Spleen (tissue), 11 donors: ENCODE measurements at regions not wholly inside any gene's neighbourhood (a gene's known extent, or its start where the extent isn't known, plus 50 kb on each side); places are given as distances from the start of the nearest gene placed in this dataset.

Experiments
- DNase-seq: peaks from one replicate; pipeline ENCODE4 v3.0.0-alpha.2; 2020
- H3K27ac ChIP-seq, 8 donors: fragments of 200-600 bp; sonication (generic) in 7 of 8; 1 replicate in 4 of 8; 2 replicates in 4 of 8; pipeline versions ENCODE4 v1.5.0 to v1.8.0; 2016 to 2021; ENCODE audit warnings: inconsistent platforms in 4 of 8, mild to moderate bottlenecking in 4 of 8, moderate library complexity in 1 of 8
- H3K27me3 ChIP-seq, 7 donors: fragments of 200-600 bp; sonication (generic) in 6 of 7; replicated peaks in 1 of 7; 1 replicate in 4 of 7; 2 replicates in 3 of 7; pipeline versions ENCODE4 v1.5.0 to v1.8.0; 2016 to 2021; ENCODE audit warnings: inconsistent platforms in 3 of 7, mild to moderate bottlenecking in 1 of 7
- H3K36me3 ChIP-seq, 6 donors: fragments of 200-600 bp; sonication (generic) in 5 of 6; 1 replicate in 4 of 6; 2 replicates in 2 of 6; pipeline versions ENCODE4 v1.5.0 to v1.8.0; 2016 to 2021; ENCODE audit warnings: inconsistent platforms in 2 of 6
- H3K4me1 ChIP-seq, 6 donors: fragments of 200-600 bp; sonication (generic) in 5 of 6; 1 replicate in 3 of 6; 2 replicates in 3 of 6; pipeline versions ENCODE4 v1.5.0 to v1.8.0; 2016 to 2021; ENCODE audit warnings: inconsistent platforms in 3 of 6
- H3K4me3 ChIP-seq, 8 donors: fragments of 200-600 bp; sonication (generic) in 7 of 8; 1 replicate in 4 of 8; 2 replicates in 4 of 8; pipeline versions ENCODE4 v1.5.0 to v1.8.0; 2016 to 2021; ENCODE audit warnings: inconsistent platforms in 4 of 8, mild to moderate bottlenecking in 4 of 8, moderate library complexity in 2 of 8
- H3K9me3 ChIP-seq, 8 donors: fragments of 200-600 bp; sonication (generic) in 7 of 8; 1 replicate in 4 of 8; 2 replicates in 4 of 8; pipeline versions ENCODE4 v1.5.0 to v1.8.0; 2016 to 2021; ENCODE audit warnings: inconsistent platforms in 4 of 8
- POLR2A ChIP-seq, 3 donors: fragments of 450-650 bp; IDR thresholded peaks; one replicate each; pipeline ENCODE4 v1.5.1; 2017; ENCODE audit warnings: antibody characterized with exemption in 3 of 3, mild to moderate bottlenecking in 1 of 3
- POLR2AphosphoS5 ChIP-seq, 3 donors: sonication (generic); formaldehyde crosslinking; IDR thresholded peaks; one replicate each; pipeline ENCODE4 v1.5.1; 2017; ENCODE audit warnings: antibody characterized with exemption in 3 of 3
- WGBS, 5 donors: extraction: QIAGEN DNeasy Blood & Tissue Kit in 3 of 5; methylation state at CpG; one replicate each; pipeline versions ENCODE4 v1.1.5 to v1.1.7; 2013 to 2018; 5-methylcytosine and 5-hydroxymethylcytosine counted together
- intact Hi-C: fragments of 100-400 bp; cut with DNase I; formaldehyde crosslinking; loops from one replicate; pipeline ENCODE4 v1.15.0; 2023; ENCODE audit warnings: low total_unique reads
- TF ChIP-seq, protein P1 (sequence below), 11 experiments: fragments of 200-600 bp in 7 of 11; fragments of 450-650 bp in 4 of 11; sonication (generic) in 4 of 11; IDR thresholded peaks in 8 of 11; conservative IDR thresholded peaks in 3 of 11; 1 replicate in 7 of 11; 2 replicates in 4 of 11; pipeline versions ENCODE4 v1.4.0 to v1.8.0; 2016 to 2021; ENCODE audit warnings: antibody characterized with exemption in 11 of 11, inconsistent platforms in 4 of 11, mild to moderate bottlenecking in 1 of 11
- donor health status: healthy with polysubstance abuse.
- donor health status: DM: no; HTN: no; CAD: no; lungs with moderate emphysema.
- donor health status: DM: no; HTN: no; CAD: no.
- donor health status: Bipolar disorder and iron deficiency.
- donor health status: healthy.
- donor health status: DM: no; HTN: no; CAD: no.
- donor health status: DM: yes; HTN: yes; CAD: no.

DNA sequence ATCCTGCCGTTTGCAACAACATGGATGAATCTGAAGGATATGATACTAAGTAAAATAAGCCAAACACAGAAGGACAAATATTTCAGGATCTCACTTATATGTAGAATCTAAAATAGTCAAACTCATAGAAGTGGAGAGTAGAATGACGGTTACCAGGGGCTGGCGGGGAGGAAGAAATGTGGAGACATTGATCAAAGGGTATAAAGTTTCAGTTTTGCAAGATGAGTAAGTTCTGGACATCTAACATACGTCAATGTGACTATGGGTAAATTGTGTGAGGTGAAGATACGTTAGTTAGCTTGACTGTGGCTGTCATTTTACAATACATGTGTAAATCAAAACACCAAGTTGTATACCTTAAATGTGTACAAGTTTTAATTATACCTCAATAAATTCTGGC is 200.3 kb downstream of the SNX18 start:
- TF ChIP-seq, protein P1, sequence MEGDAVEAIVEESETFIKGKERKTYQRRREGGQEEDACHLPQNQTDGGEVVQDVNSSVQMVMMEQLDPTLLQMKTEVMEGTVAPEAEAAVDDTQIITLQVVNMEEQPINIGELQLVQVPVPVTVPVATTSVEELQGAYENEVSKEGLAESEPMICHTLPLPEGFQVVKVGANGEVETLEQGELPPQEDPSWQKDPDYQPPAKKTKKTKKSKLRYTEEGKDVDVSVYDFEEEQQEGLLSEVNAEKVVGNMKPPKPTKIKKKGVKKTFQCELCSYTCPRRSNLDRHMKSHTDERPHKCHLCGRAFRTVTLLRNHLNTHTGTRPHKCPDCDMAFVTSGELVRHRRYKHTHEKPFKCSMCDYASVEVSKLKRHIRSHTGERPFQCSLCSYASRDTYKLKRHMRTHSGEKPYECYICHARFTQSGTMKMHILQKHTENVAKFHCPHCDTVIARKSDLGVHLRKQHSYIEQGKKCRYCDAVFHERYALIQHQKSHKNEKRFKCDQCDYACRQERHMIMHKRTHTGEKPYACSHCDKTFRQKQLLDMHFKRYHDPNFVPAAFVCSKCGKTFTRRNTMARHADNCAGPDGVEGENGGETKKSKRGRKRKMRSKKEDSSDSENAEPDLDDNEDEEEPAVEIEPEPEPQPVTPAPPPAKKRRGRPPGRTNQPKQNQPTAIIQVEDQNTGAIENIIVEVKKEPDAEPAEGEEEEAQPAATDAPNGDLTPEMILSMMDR (IDR thresholded peaks at IDR 0.05 in 8 of 11, conservative IDR thresholded peaks at IDR 0.05 in 3 of 11) = no peak
- TF ChIP-seq POLR2A (IDR thresholded peaks at IDR 0.05) = no peak
- peaks cover 0 to 9% (median 0%) of the 10 kb centered on the region in 7 donors for H3K27me3 ChIP-seq
- H3K9me3 ChIP-seq = peaks cover 0 to 9% (median 0%) of the 10 kb centered on the region in 8 donors
- no peak overlapping the region for H3K4me3 ChIP-seq
- DNase-seq = no peak
- peaks cover 0 to 28% (median 8%) of the 10 kb centered on the region in 6 donors for H3K4me1 ChIP-seq
- H3K27ac ChIP-seq = no peak overlapping the region
- intact Hi-C loops = no loop called here
- 68 to 80% (median 78%) methylated on average over 5 of the region's 5 CpGs for WGBS, 5 donors
- H3K36me3 ChIP-seq = no peaks in the 10 kb centered on the region

DNA sequence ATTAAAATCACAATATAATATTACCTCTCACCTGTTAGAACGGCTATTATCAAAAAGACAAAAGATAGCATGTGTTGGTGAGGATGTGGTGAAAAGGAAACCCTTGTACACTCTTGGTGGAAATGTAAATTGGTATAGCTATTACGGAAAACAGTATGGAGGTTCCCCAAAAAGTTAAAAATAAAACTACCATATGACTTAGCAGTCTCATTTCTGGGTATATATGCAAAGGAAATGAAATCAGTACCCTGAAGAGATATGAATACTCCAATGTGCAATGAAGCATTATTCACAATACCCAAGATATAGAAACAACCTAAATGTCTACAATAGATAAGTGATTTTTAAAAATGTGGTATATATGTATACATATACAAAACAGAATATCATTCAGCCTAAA is 199.9 kb downstream of the SNX18 start:
- Histone ChIP-seq H3K4me3 (no peak overlapping the region), H3K36me3 (no peaks in the 10 kb centered on the region), H3K27me3 (peaks cover 0 to 13% (median 0%) of the 10 kb centered on the region in 7 donors), H3K4me1 (peaks cover 0 to 28% (median 8%) of the 10 kb centered on the region in 6 donors), H3K9me3 (peaks cover 0 to 9% (median 0%) of the 10 kb centered on the region in 8 donors), H3K27ac (no peak overlapping the region)
- TF ChIP-seq, protein P1 (IDR thresholded peaks at IDR 0.05 in 8 of 11, conservative IDR thresholded peaks at IDR 0.05 in 3 of 11) = no peak
- TF ChIP-seq POLR2A (IDR thresholded peaks at IDR 0.05) (no peak), POLR2AphosphoS5 (IDR thresholded peaks at IDR 0.05) (no peak)
- intact Hi-C loops = no loop called here
- WGBS, 5 donors = 54 to 72% (median 61%) methylated on average over 2 of the region's 2 CpGs
- DNase-seq = no peak

DNA sequence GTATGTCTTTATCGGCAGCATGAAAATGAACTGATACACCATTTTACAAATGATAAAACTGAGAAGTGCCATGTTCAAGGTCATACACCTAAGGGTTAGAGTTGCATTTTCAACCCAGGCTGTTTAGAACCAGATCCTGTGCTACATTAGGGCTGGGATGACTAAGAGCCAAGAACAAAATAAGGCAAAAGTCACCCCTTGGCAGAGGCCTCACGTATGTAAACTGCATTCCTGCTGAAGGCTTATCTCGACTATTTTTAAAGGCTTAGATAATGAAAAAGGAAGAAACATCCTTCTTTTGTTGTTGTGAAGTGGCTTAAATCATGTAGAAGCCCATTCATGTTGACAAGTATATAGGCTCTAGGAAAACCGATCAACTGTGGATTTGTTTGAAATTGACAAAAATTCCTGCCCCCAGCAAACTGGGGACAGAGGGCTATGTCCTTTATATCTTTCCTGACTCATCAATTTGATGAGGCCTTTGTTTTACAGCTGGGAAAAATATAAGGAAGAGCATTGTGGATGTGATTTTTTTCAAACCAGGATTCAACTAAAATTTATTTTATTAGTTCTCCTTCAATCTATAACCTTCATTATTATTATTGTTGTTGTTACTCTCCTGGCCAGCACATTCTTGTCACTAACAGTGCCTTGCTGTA is 196.5 kb downstream of the SNX18 start:
- intact Hi-C loops = no loop called here
- TF ChIP-seq, protein P1 (IDR thresholded peaks at IDR 0.05 in 8 of 11, conservative IDR thresholded peaks at IDR 0.05 in 3 of 11) = no peak
- no peak for TF ChIP-seq POLR2AphosphoS5 (IDR thresholded peaks at IDR 0.05)
- TF ChIP-seq POLR2A (IDR thresholded peaks at IDR 0.05) = no peak
- no peak overlapping the region for H3K4me3 ChIP-seq
- no peak overlapping the region for H3K27ac ChIP-seq
- no peaks in the 10 kb centered on the region for H3K36me3 ChIP-seq
- H3K9me3 ChIP-seq = peaks cover 0 to 9% (median 0%) of the 10 kb centered on the region in 8 donors
- DNase-seq = no peak
- peaks cover 0 to 16% (median 2%) of the 10 kb centered on the region in 6 donors for H3K4me1 ChIP-seq
- WGBS, 5 donors = 66 to 78% (median 70%) methylated on average over 4 of the region's 4 CpGs
- H3K27me3 ChIP-seq = peaks cover 0 to 13% (median 0%) of the 10 kb centered on the region in 7 donors

DNA sequence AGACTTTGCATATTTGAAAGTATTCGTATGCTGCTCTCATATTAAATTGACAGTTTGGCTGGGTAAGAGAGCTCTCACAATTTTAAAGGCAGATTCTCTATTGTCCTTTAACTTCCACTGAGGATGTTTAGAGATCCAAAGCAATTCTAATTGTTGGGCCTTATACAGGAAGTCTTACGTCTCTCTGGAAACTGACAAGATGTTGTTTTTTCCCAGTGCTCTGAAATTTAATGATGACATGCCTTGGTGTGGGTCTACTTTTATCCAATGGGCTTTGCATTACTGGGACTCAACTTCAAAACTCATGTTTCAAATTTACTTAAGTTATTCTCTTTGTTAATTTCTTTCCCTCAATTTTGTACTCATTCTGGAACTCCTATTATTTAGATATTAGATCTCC is 191.5 kb downstream of the SNX18 start:
- Histone ChIP-seq H3K4me3 (no peak overlapping the region), H3K27me3 (peaks cover 0 to 29% (median 0%) of the 10 kb centered on the region in 7 donors), H3K4me1 (peaks cover 0 to 26% (median 4%) of the 10 kb centered on the region in 6 donors), H3K9me3 (no peaks in the 10 kb centered on the region), H3K27ac (no peak overlapping the region), H3K36me3 (no peaks in the 10 kb centered on the region)
- 61 to 82% (median 77%) methylated on average over 2 of the region's 2 CpGs for WGBS, 5 donors
- intact Hi-C loops = no loop called here
- no peak for DNase-seq
- no peak for TF ChIP-seq POLR2A (IDR thresholded peaks at IDR 0.05)
- no peak for TF ChIP-seq POLR2AphosphoS5 (IDR thresholded peaks at IDR 0.05)
- TF ChIP-seq, protein P1 (IDR thresholded peaks at IDR 0.05 in 8 of 11, conservative IDR thresholded peaks at IDR 0.05 in 3 of 11) = no peak
